ENCODE measurements at regions not wholly inside any gene's neighbourhood (a gene's known extent, or its start where the extent isn't known, plus 50 kb on each side); places are given as distances from the start of the nearest gene placed in this dataset.
A peak's percentile ranks its signal among the peaks of the same experiment; 100 is the strongest.

GRCh38 chr6:156717542-156717941 lies 59.6 kb upstream of the ARID1B start:
- CTCF ChIA-PET, result no interaction called here
- Histone ChIP-seq H3K4me2 (no peak overlapping the region), H3K9me3 (no peaks in the 10 kb centered on the region), H3K27ac (peak overlapping the region in 1 of 2 experiments; percentile 75; a peak in 1 of 6 replicates), H3K4me3 (no peak overlapping the region), H3K4me1 (peaks cover 33% of the 10 kb centered on the region)
- FAIRE-seq, result no peak
- WGBS (ENCODE audit: missing lambda C conversion rate), result 90% methylated on average over 5 of the region's 5 CpGs
- no peak for ATAC-seq
- no peak for DNase-seq (ENCODE audit: low read depth in 1 of 2, low spot score in 1 of 2)
- POLR2A ChIA-PET, result no interaction called here
- TF ChIP-seq HOXA7 (CRISPR knock-in tag; IDR thresholded peaks at IDR 0.05), result no peak
- no peak for TF ChIP-seq SREBF2 (IDR thresholded peaks at IDR 0.05)
- no peak for TF ChIP-seq POLR2AphosphoS2 (conservative IDR thresholded peaks at IDR 0.05; ENCODE audit: low read length)
- TF ChIP-seq KDM1A (IDR thresholded peaks at IDR 0.05; ENCODE audit: low read depth), result no peak
- no peak for TF ChIP-seq FOSB (CRISPR knock-in tag; IDR thresholded peaks at IDR 0.05)
- no peak for TF ChIP-seq TP53 (CRISPR knock-in tag; IDR thresholded peaks at IDR 0.05)
- no peak for TF ChIP-seq BHLHE40 (IDR thresholded peaks at IDR 0.05; ENCODE audit: low read depth, low read length)
- no peak for TF ChIP-seq CBX2 (IDR thresholded peaks at IDR 0.05; ENCODE audit: borderline replicate concordance, low read depth)
- TF ChIP-seq REST (IDR thresholded peaks at IDR 0.05), result no peak
- TF ChIP-seq RNF2 (IDR thresholded peaks at IDR 0.05; ENCODE audit: borderline replicate concordance, low read depth), result no peak
- TF ChIP-seq TFCP2L1 (CRISPR knock-in tag; IDR thresholded peaks at IDR 0.05), result no peak
- no peak for TF ChIP-seq CHD2 (IDR thresholded peaks at IDR 0.05; ENCODE audit: low read length, partially characterized antibody)
- TF ChIP-seq FOXS1 (CRISPR knock-in tag; IDR thresholded peaks at IDR 0.05), result no peak
- no peak for TF ChIP-seq JUNB (IDR thresholded peaks at IDR 0.05)
- TF ChIP-seq CTCF (IDR thresholded peaks at IDR 0.05), result no peak
- no peak for TF ChIP-seq JUN (IDR thresholded peaks at IDR 0.05)
- TF ChIP-seq RAD21 (conservative IDR thresholded peaks at IDR 0.05 in 1 of 2, IDR thresholded peaks at IDR 0.05 in 1 of 2), result no peak
- TF ChIP-seq MAFK (IDR thresholded peaks at IDR 0.05; ENCODE audit: partially characterized antibody), result no peak

- no peak for FAIRE-seq
- 75% methylated on average over 5 of the region's 5 CpGs for WGBS (ENCODE audit: missing lambda C conversion rate)
- CTCF ChIA-PET, result no interaction called here
- no peak for ATAC-seq
- Histone ChIP-seq H3K4me2 (no peak overlapping the region), H3K4me3 (no peak overlapping the region), H3K4me1 (peaks cover 25% of the 10 kb centered on the region), H3K27ac (no peak overlapping the region), H3K9me3 (no peaks in the 10 kb centered on the region)
- DNase-seq (ENCODE audit: low read depth in 1 of 2, low spot score in 1 of 2), result no peak
- POLR2A ChIA-PET, result no interaction called here
- TF ChIP-seq PHF8 (IDR thresholded peaks at IDR 0.05; ENCODE audit: borderline replicate concordance, low read depth) (no peak), BHLHE40 (IDR thresholded peaks at IDR 0.05; ENCODE audit: low read depth, low read length) (no peak), GATA3 (IDR thresholded peaks at IDR 0.05; ENCODE audit: borderline replicate concordance) (no peak), JUNB (IDR thresholded peaks at IDR 0.05) (no peak), ESRRA (IDR thresholded peaks at IDR 0.05; ENCODE audit: borderline replicate concordance, low read length) (no peak), CEBPB (IDR thresholded peaks at IDR 0.05) (no peak), HOXB5 (CRISPR knock-in tag; IDR thresholded peaks at IDR 0.05) (no peak), EP300 (IDR thresholded peaks at IDR 0.05) (no peak), MAFK (IDR thresholded peaks at IDR 0.05; ENCODE audit: partially characterized antibody) (no peak), NR3C1 (IDR thresholded peaks at IDR 0.05) (no peak), NPAS2 (CRISPR knock-in tag; IDR thresholded peaks at IDR 0.05; ENCODE audit: borderline replicate concordance) (no peak), CHD2 (IDR thresholded peaks at IDR 0.05; ENCODE audit: low read length, partially characterized antibody) (no peak), USF2 (IDR thresholded peaks at IDR 0.05) (no peak), HMGXB4 (CRISPR knock-in tag; IDR thresholded peaks at IDR 0.05; ENCODE audit: borderline replicate concordance) (no peak)
These were observed 61.3 kb upstream of the ARID1B start for GRCh38 chr6:156715839-156716238.

Measured in A549 (cell line).